ENCODE measurements at regions not wholly inside any gene's neighbourhood (a gene's known extent, or its start where the extent isn't known, plus 50 kb on each side); places are given as distances from the start of the nearest gene placed in this dataset.

DNA sequence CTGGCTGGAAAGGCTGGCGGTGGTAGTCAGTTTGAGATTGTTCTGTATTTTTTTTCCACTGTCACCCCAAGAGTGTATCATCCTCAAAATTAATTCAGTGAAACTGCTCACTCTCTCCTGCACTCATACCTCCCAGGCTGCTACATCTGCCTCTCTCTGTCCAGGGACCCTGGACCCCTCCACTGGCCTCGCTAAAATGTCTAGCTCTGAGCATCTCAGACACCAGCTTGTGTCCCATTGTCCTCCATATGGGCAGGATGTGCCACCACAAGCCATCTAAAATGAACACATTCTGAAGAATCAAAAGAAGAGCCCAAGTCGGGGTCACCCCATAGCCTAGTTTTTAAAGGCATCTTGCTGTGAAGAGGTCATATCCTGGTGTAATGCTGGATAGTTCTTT lies 345.5 kb upstream of the TSHZ3 start:
- TF ChIP-seq, protein P1, sequence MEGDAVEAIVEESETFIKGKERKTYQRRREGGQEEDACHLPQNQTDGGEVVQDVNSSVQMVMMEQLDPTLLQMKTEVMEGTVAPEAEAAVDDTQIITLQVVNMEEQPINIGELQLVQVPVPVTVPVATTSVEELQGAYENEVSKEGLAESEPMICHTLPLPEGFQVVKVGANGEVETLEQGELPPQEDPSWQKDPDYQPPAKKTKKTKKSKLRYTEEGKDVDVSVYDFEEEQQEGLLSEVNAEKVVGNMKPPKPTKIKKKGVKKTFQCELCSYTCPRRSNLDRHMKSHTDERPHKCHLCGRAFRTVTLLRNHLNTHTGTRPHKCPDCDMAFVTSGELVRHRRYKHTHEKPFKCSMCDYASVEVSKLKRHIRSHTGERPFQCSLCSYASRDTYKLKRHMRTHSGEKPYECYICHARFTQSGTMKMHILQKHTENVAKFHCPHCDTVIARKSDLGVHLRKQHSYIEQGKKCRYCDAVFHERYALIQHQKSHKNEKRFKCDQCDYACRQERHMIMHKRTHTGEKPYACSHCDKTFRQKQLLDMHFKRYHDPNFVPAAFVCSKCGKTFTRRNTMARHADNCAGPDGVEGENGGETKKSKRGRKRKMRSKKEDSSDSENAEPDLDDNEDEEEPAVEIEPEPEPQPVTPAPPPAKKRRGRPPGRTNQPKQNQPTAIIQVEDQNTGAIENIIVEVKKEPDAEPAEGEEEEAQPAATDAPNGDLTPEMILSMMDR (IDR thresholded peaks at IDR 0.05; ENCODE audit: insufficient read depth, low read length) = no peak
- no peak for TF ChIP-seq GABPA (IDR thresholded peaks at IDR 0.05; ENCODE audit: low read depth)

Data from HL-60 (cell line).